ENCODE measurements at regions not wholly inside any gene's neighbourhood (a gene's known extent, or its start where the extent isn't known, plus 50 kb on each side); places are given as distances from the start of the nearest gene placed in this dataset.

DNA sequence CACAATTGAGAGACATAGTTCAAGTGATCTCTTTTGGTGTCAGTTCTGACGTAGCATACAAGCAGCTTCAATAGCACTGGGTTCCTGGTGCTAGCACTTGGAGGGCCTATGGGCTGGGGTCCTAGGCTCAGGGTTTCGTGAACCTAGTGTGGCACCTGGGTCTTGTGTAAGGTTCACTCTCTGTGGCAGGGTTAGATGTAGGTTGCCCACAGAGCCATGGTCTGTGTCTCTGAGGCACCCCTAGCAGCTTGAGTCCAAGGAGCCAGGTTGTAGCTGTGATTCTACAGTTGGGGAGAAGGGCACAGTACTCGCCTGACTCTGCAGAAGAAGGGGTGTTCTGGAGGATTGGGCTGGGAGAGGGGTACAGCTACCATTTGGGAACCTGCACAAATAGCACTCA is 282.6 kb upstream of the LRRC3B start:
- TF ChIP-seq, protein P1, sequence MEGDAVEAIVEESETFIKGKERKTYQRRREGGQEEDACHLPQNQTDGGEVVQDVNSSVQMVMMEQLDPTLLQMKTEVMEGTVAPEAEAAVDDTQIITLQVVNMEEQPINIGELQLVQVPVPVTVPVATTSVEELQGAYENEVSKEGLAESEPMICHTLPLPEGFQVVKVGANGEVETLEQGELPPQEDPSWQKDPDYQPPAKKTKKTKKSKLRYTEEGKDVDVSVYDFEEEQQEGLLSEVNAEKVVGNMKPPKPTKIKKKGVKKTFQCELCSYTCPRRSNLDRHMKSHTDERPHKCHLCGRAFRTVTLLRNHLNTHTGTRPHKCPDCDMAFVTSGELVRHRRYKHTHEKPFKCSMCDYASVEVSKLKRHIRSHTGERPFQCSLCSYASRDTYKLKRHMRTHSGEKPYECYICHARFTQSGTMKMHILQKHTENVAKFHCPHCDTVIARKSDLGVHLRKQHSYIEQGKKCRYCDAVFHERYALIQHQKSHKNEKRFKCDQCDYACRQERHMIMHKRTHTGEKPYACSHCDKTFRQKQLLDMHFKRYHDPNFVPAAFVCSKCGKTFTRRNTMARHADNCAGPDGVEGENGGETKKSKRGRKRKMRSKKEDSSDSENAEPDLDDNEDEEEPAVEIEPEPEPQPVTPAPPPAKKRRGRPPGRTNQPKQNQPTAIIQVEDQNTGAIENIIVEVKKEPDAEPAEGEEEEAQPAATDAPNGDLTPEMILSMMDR (IDR thresholded peaks at IDR 0.05) = no peak
- no peak for TF ChIP-seq POLR2A (IDR thresholded peaks at IDR 0.05)

Measured in testis (tissue), 2 donors.